Hepatocyte (in vitro differentiated cells): ENCODE measurements at regions not wholly inside any gene's neighbourhood (a gene's known extent, or its start where the extent isn't known, plus 50 kb on each side); places are given as distances from the start of the nearest gene placed in this dataset.

Experiments
- CTCF ChIP-seq: fragments of 200-600 bp; sonication (generic); IDR thresholded peaks from 2 replicates; pipeline ENCODE4 v1.5.1; 2016; ENCODE audit warnings: antibody characterized with exemption, mild to moderate bottlenecking; ENCODE audit not compliant: poor library complexity
- EZH2 ChIP-seq: fragments of 200-600 bp; sonication (generic); IDR thresholded peaks from 2 replicates; pipeline ENCODE4 v1.6.1; 2016; ENCODE audit warnings: antibody characterized with exemption, mild to moderate bottlenecking, borderline replicate concordance

DNA sequence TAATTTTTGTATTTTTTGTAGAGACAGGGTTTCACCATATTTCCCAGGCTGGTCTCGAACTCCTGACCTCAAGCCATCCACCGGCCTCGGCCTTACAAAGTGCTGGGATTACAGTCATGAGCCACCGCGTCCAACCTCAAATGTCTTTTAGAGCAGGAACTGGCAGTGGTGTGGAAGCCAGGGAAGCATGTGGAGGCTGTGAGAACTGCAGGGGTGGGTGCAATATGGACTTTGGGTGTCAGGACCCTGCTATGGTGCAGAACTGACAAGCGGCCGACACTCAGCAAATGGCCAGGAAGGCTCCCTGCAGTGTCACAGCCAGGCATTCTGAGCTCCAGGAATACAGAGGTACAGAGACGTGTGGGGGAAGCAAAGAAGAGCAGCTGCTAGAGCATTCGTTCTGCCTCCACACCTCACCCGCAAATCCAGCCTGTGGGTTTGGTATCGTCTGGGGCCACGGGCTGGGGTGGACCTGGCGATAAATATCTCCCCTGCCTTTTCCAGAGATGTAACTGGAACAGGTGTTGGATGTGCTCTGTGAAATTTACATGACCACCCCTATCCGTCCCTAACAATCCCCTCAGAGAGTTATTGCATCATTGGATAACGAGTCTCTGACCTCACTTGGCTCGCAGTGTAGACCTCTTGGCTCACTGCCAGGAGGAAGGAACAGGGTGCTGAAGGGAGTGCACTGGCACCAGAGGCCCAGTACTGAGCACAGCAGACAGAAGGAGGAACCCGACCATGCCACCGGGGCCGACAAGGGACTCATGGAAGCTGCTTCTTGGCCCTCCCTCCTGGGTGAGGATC, 624.7 kb upstream of the B3GAT1 start:
- TF ChIP-seq CTCF (no peak), EZH2 (no peak)
